ENCODE measurements at regions not wholly inside any gene's neighbourhood (a gene's known extent, or its start where the extent isn't known, plus 50 kb on each side); places are given as distances from the start of the nearest gene placed in this dataset.

DNA sequence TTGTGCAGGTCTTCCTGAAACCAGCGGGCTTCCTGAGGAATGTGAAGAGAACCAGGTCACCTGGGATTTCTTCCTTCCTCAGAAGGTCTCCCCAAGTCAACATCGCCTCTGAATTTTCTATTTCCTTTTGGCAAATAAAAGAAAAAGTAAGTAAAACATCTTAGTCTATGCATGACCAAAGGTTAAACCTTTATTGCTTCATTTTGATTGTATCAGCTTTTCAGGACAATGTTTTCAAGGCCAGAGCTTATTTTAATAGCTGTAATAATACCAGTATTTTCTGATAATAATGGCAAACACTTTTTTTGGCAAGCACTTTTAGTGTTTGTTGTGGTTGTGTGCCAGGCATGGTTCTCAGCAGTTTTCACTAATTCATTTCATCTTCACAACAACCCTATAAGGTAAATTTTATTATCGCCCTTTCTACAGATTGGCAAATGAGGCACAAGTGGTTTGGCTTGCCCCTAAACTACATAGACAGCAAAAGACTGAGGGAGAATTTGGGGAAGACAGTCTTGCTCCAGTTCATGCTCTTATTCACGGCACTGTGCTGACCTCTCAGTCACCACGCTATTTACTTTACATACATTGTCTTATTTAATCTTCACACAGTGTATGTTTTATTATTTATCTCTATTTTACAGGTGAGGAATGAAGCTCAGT lies 110.4 kb downstream of the RPL22L1 start:
- TF ChIP-seq, protein P1, sequence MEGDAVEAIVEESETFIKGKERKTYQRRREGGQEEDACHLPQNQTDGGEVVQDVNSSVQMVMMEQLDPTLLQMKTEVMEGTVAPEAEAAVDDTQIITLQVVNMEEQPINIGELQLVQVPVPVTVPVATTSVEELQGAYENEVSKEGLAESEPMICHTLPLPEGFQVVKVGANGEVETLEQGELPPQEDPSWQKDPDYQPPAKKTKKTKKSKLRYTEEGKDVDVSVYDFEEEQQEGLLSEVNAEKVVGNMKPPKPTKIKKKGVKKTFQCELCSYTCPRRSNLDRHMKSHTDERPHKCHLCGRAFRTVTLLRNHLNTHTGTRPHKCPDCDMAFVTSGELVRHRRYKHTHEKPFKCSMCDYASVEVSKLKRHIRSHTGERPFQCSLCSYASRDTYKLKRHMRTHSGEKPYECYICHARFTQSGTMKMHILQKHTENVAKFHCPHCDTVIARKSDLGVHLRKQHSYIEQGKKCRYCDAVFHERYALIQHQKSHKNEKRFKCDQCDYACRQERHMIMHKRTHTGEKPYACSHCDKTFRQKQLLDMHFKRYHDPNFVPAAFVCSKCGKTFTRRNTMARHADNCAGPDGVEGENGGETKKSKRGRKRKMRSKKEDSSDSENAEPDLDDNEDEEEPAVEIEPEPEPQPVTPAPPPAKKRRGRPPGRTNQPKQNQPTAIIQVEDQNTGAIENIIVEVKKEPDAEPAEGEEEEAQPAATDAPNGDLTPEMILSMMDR (IDR thresholded peaks at IDR 0.05) = no peak
- TF ChIP-seq POLR2A (IDR thresholded peaks at IDR 0.05) = no peak

Measured in upper lobe of left lung (tissue), 4 donors.